Erythroblast (primary cell): ENCODE measurements at regions not wholly inside any gene's neighbourhood (a gene's known extent, or its start where the extent isn't known, plus 50 kb on each side); places are given as distances from the start of the nearest gene placed in this dataset.
"Not testable (repeated sequence)": the region's sequence is repeated elsewhere in the genome, so short reads cannot be mapped to it uniquely, and the experiment has no call there.

Experiments
- GATA1 ChIP-seq: IDR thresholded peaks from 2 replicates; pipeline ENCODE4 v1.6.1; 2011; ENCODE audit warnings: low read depth, mild to moderate bottlenecking, control low read depth, low read length, moderate library complexity
- POLR2A ChIP-seq: IDR thresholded peaks from 2 replicates; pipeline ENCODE4 v1.6.1; 2011; ENCODE audit warnings: mild to moderate bottlenecking, low read length

DNA sequence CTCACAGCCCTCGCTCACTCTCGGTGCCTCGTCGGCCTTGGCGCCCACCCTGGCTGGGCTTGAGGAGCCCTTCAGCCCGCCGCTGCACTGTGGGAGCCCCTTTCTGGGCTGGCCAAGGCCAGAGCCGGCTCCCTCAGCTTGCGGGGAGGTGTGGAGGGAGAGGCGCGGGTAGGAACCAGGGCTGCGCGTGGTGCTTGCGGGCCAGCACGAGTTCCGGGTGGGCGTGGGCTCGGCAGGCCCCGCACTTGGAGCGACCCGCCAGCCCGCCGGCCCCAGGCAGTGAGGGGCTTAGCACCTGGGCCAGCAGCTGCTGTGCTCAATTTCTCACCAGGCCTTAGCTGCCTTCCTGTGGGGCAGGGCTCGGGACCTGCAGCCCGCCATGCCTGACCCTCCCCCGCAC is 202.4 kb upstream of the PRSS16 start:
- TF ChIP-seq POLR2A, GATA1: not testable (repeated sequence)
